ENCODE measurements at regions not wholly inside any gene's neighbourhood (a gene's known extent, or its start where the extent isn't known, plus 50 kb on each side); places are given as distances from the start of the nearest gene placed in this dataset.

GRCh38 chr2:234372506-234372905 is 124.4 kb downstream of the ARL4C start:
- DNase-seq = no peak
- no peaks in the 10 kb centered on the region for H3K27me3 ChIP-seq
- H3K36me3 ChIP-seq = no peaks in the 10 kb centered on the region
- 41 to 43% methylated on average over 2 of the region's 2 CpGs for WGBS, 2 donors
- no peaks in the 10 kb centered on the region for H3K9me3 ChIP-seq
- peak overlapping the region in 3 of 4 donors; percentile 85 to 93 (median 90) for H3K27ac ChIP-seq
- H3K4me1 ChIP-seq = peaks cover 18 to 97% (median 36%) of the 10 kb centered on the region in 3 donors
- intact Hi-C loops (cut with DNase I) = no loop called here
- H3K4me3 ChIP-seq = no peak overlapping the region
- TF ChIP-seq POLR2A (IDR thresholded peaks at IDR 0.05) (no peak), CTCF (IDR thresholded peaks at IDR 0.05) (no peak)

GRCh38 chr2:234368861-234369261 is 128.0 kb downstream of the ARL4C start:
- intact Hi-C loops (cut with DNase I) = loop anchor here (5.0 kb wide), 1 partner anchor 112 kb away; no protein-coding TSS in a partner anchor
- no peaks in the 10 kb centered on the region for H3K36me3 ChIP-seq
- H3K27me3 ChIP-seq = no peaks in the 10 kb centered on the region
- DNase-seq = no peak
- H3K27ac ChIP-seq = peak overlapping the region; percentile 80 to 93 (median 83)
- TF ChIP-seq CTCF (IDR thresholded peaks at IDR 0.05) = peak in 2 of 6 experiments; percentile 4 to 23
- peak in 1 of 4 donors; percentile 19 for TF ChIP-seq POLR2A (IDR thresholded peaks at IDR 0.05)
- H3K9me3 ChIP-seq = no peaks in the 10 kb centered on the region
- 0 to 14% methylated on average over 1 of the region's 1 CpG for WGBS, 2 donors
- no peak overlapping the region for H3K4me3 ChIP-seq
- H3K4me1 ChIP-seq = peaks cover 22 to 91% (median 50%) of the 10 kb centered on the region in 3 donors

- peaks cover 22 to 91% (median 52%) of the 10 kb centered on the region in 3 donors for H3K4me1 ChIP-seq
- no peaks in the 10 kb centered on the region for H3K36me3 ChIP-seq
- H3K4me3 ChIP-seq = no peak overlapping the region
- peak overlapping the region; percentile 80 to 93 (median 83) for H3K27ac ChIP-seq
- intact Hi-C loops (cut with DNase I) = loop anchor here (5.0 kb wide), 1 partner anchor 110 kb away; no protein-coding TSS in a partner anchor
- WGBS, 2 donors = 26 to 29% methylated on average over 2 of the region's 2 CpGs
- no peaks in the 10 kb centered on the region for H3K9me3 ChIP-seq
- DNase-seq = no peak
- no peak for TF ChIP-seq CTCF (IDR thresholded peaks at IDR 0.05)
- TF ChIP-seq POLR2A (IDR thresholded peaks at IDR 0.05) = no peak
- H3K27me3 ChIP-seq = no peaks in the 10 kb centered on the region
Observed at GRCh38 chr2:234366891-234367290, 130.0 kb downstream of the ARL4C start.

- peaks cover 27 to 90% (median 54%) of the 10 kb centered on the region in 3 donors for H3K4me1 ChIP-seq
- no peak for DNase-seq
- no peaks in the 10 kb centered on the region for H3K27me3 ChIP-seq
- TF ChIP-seq POLR2A (IDR thresholded peaks at IDR 0.05) (no peak), CTCF (IDR thresholded peaks at IDR 0.05) (no peak)
- H3K9me3 ChIP-seq = no peaks in the 10 kb centered on the region
- intact Hi-C loops (cut with DNase I) = loop anchor here (5.0 kb wide), 1 partner anchor 107 kb away; no protein-coding TSS in a partner anchor
- no peak overlapping the region for H3K27ac ChIP-seq
- H3K36me3 ChIP-seq = no peaks in the 10 kb centered on the region
- H3K4me3 ChIP-seq = no peak overlapping the region
- WGBS, 2 donors = 79 to 89% methylated on average over 8 of the region's 8 CpGs
Observed at GRCh38 chr2:234364661-234365060, 132.2 kb downstream of the ARL4C start.

GRCh38 chr2:234363647-234364294 is 133.1 kb downstream of the ARL4C start:
- Histone ChIP-seq H3K4me1 (peaks cover 27 to 81% (median 49%) of the 10 kb centered on the region in 3 donors), H3K4me3 (no peak overlapping the region), H3K27me3 (no peaks in the 10 kb centered on the region), H3K9me3 (peaks cover 0 to 2% (median 0%) of the 10 kb centered on the region in 3 donors), H3K27ac (peak overlapping the region in 3 of 4 donors; percentile 17 to 64 (median 55)), H3K36me3 (no peaks in the 10 kb centered on the region)
- TF ChIP-seq CTCF (IDR thresholded peaks at IDR 0.05) (no peak), POLR2A (IDR thresholded peaks at IDR 0.05) (no peak)
- intact Hi-C loops (cut with DNase I) = no loop called here
- 42 to 51% methylated on average over 10 of the region's 10 CpGs for WGBS, 2 donors
- DNase-seq = no peak
